Endothelial cell of umbilical vein (primary cell): ENCODE measurements at regions not wholly inside any gene's neighbourhood (a gene's known extent, or its start where the extent isn't known, plus 50 kb on each side); places are given as distances from the start of the nearest gene placed in this dataset.
"Not testable (repeated sequence)": the region's sequence is repeated elsewhere in the genome, so short reads cannot be mapped to it uniquely, and the experiment has no call there.

ENCODE experiments used
- CTCF ChIP-seq, 2 donors: IDR thresholded peaks; 1 replicate in 1 of 2; 2 replicates in 1 of 2; pipeline ENCODE4 v1.5.1; 2011; ENCODE audit warnings: low read length in 2 of 2, mild to moderate bottlenecking in 2 of 2, moderate library complexity in 2 of 2, control low read depth in 1 of 2, inconsistent platforms in 1 of 2, low read depth in 1 of 2; ENCODE audit not compliant: insufficient read depth in 1 of 2; ENCODE audit errors: extremely low read depth in 1 of 2
- EZH2 ChIP-seq: IDR thresholded peaks from 2 replicates; pipeline ENCODE4 v1.6.1; 2012; ENCODE audit warnings: borderline replicate concordance, low read depth, mild to moderate bottlenecking, moderate library complexity, low read length, inconsistent platforms; ENCODE audit not compliant: severe bottlenecking
- GATA2 ChIP-seq: IDR thresholded peaks from 2 replicates; pipeline ENCODE4 v1.7.0; 2011; ENCODE audit warnings: low read depth, mild to moderate bottlenecking, moderate library complexity, mixed read lengths, low read length; ENCODE audit not compliant: insufficient read length, insufficient read depth
- JUN ChIP-seq: IDR thresholded peaks from 2 replicates; pipeline ENCODE4 v1.6.1; 2011; ENCODE audit warnings: borderline replicate concordance, low read depth; ENCODE audit not compliant: insufficient read length, insufficient read depth
- MYC ChIP-seq: IDR thresholded peaks from one replicate; pipeline ENCODE4 v1.6.1; 2011; ENCODE audit warnings: mild to moderate bottlenecking, low read depth, low read length
- POLR2A ChIP-seq: IDR thresholded peaks from 2 replicates; pipeline ENCODE4 v1.6.1; 2012; ENCODE audit warnings: low read depth, mild to moderate bottlenecking, control low read depth, low read length
- POLR2AphosphoS5 ChIP-seq: IDR thresholded peaks from 2 replicates; pipeline ENCODE4 v1.6.1; 2012; ENCODE audit warnings: low read depth, mild to moderate bottlenecking, control low read depth, low read length, moderate library complexity; ENCODE audit not compliant: insufficient read depth

DNA sequence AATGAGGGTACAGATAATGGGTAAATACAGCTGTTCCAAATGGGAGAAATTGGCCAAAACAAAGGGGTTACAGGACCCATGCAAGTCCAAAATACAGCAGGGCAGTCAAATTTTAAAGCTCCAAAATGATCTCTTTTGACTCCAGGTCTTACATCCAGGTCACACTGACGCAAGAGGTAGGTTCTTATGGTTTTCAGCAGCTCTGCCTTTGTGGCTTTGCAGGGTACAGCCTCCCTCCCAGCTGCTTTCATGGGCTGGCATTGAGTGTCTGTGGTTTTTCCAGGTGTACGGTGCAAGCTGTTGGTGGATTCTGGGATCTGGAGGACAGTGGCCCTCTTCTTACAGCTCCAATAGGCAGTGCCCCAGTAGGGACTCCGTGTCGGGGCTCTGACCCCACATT, 254.6 kb downstream of the RPLP1 start:
- not testable (repeated sequence) for TF ChIP-seq CTCF (IDR thresholded peaks at IDR 0.05; ENCODE audit: extremely low read depth in 1 of 2, insufficient read depth in 1 of 2, low read depth in 1 of 2, low read length in 2 of 2); POLR2A; EZH2; MYC; POLR2AphosphoS5; JUN; GATA2
